Astrocyte (in vitro differentiated cells and primary cell): ENCODE measurements at regions not wholly inside any gene's neighbourhood (a gene's known extent, or its start where the extent isn't known, plus 50 kb on each side); places are given as distances from the start of the nearest gene placed in this dataset.
A peak's percentile ranks its signal among the peaks of the same experiment; 100 is the strongest.

ENCODE experiments used
- DNase-seq: peaks from one replicate; pipeline ENCODE4 v3.0.0-alpha.2; 2010; ENCODE audit warnings: low read depth
- FAIRE-seq: peaks from 2 replicates; lab custom pipeline; 2011; peaks lifted over from hg19 to GRCh38; lab: Jason Lieb, UNC
- H2AFZ ChIP-seq: 2 replicates; pipeline ENCODE4 v1.6.0; 2012; ENCODE audit warnings: low read depth, low read length, inconsistent platforms
- H3K27ac ChIP-seq: 2 replicates; pipeline ENCODE4 v1.5.1; 2011; ENCODE audit warnings: low read depth, low read length, inconsistent platforms
- H3K27me3 ChIP-seq: 2 replicates; pipeline ENCODE4 v1.6.0; 2011; ENCODE audit warnings: low read length, inconsistent platforms; ENCODE audit not compliant: insufficient read depth
- H3K36me3 ChIP-seq: 2 replicates; pipeline ENCODE4 v1.5.1; 2011; ENCODE audit warnings: low read length, inconsistent platforms; ENCODE audit not compliant: insufficient read depth
- H3K4me1 ChIP-seq: 2 replicates; pipeline ENCODE4 v1.5.1; 2011; ENCODE audit warnings: low read length, inconsistent platforms; ENCODE audit not compliant: insufficient read depth
- H3K4me2 ChIP-seq: 2 replicates; pipeline ENCODE4 v1.6.0; 2012; ENCODE audit warnings: low read length, inconsistent platforms
- H3K4me3 ChIP-seq: 2 replicates; pipeline ENCODE4 v1.5.1; 2011; ENCODE audit warnings: low read depth, mild to moderate bottlenecking, low read length, inconsistent platforms; ENCODE audit not compliant: insufficient read depth
- H3K79me2 ChIP-seq: 2 replicates; pipeline ENCODE4 v1.6.0; 2012; ENCODE audit warnings: mild to moderate bottlenecking, low read length, inconsistent platforms; ENCODE audit not compliant: insufficient read depth
- H3K9ac ChIP-seq: 2 replicates; pipeline ENCODE4 v1.6.0; 2012; ENCODE audit warnings: mild to moderate bottlenecking, low read length, inconsistent platforms
- H3K9me3 ChIP-seq: 2 replicates; pipeline ENCODE4 v1.5.1; 2012; ENCODE audit warnings: low read depth, mild to moderate bottlenecking, low read length, inconsistent platforms; ENCODE audit not compliant: insufficient read depth
- H4K20me1 ChIP-seq: 2 replicates; pipeline ENCODE4 v1.6.0; 2012; ENCODE audit warnings: low read length, inconsistent platforms; ENCODE audit not compliant: insufficient read depth
- H3K27ac Mint-ChIP-seq: one replicate; pipeline ENCODE4 v1.8.0; 2021; ENCODE audit warnings: mild to moderate bottlenecking, mixed read lengths; ENCODE audit not compliant: unreplicated experiment
- H3K27me3 Mint-ChIP-seq: one replicate; pipeline ENCODE4 v1.8.0; 2021; ENCODE audit warnings: low read depth, mixed read lengths; ENCODE audit not compliant: unreplicated experiment
- H3K36me3 Mint-ChIP-seq: one replicate; pipeline ENCODE4 v1.8.0; 2021; ENCODE audit warnings: low read depth, mixed read lengths; ENCODE audit not compliant: unreplicated experiment
- H3K4me1 Mint-ChIP-seq: one replicate; pipeline ENCODE4 v1.8.0; 2021; ENCODE audit warnings: low read depth, mixed read lengths; ENCODE audit not compliant: unreplicated experiment
- H3K4me3 Mint-ChIP-seq: one replicate; pipeline ENCODE4 v1.8.0; 2021; ENCODE audit warnings: mild to moderate bottlenecking, moderate library complexity, mixed read lengths; ENCODE audit not compliant: unreplicated experiment
- H3K9me3 Mint-ChIP-seq: one replicate; pipeline ENCODE4 v1.8.0; 2021; ENCODE audit warnings: mild to moderate bottlenecking, mixed read lengths; ENCODE audit not compliant: unreplicated experiment
- CTCF ChIP-seq: IDR thresholded peaks from 2 replicates; pipeline ENCODE4 v1.5.1; 2011; ENCODE audit warnings: low read depth, mild to moderate bottlenecking, inconsistent platforms, low read length, moderate library complexity; ENCODE audit not compliant: insufficient read depth
- EZH2 ChIP-seq: IDR thresholded peaks from 2 replicates; pipeline ENCODE4 v1.6.1; 2012; ENCODE audit warnings: mild to moderate bottlenecking, low read length, inconsistent platforms; ENCODE audit not compliant: insufficient read depth

DNA sequence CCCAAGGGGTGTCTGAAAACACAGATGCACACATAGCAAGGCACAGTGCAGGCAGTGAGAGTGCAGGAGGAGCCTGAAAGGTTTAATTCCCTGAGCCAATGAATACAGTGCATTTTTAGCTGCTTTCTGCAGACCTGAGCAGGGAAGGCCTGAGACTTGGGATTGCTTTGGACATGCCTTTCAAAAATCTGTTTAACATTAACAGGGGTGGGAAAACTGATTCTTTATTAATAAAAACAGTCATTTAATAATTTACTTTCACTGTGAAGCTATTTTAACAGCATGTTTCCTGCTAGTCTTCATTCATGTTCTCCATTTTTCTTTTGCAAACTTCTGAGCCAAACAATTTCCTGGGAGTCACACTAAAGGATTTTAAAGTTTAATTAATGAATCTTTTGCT, 488.1 kb downstream of the SMARCA1 start:
- no peaks in the 10 kb centered on the region for H3K9me3 ChIP-seq
- no peaks in the 10 kb centered on the region for H3K9me3 Mint-ChIP-seq
- H2AFZ ChIP-seq, result no peak overlapping the region
- no peak overlapping the region for H3K4me3 Mint-ChIP-seq
- no peaks in the 10 kb centered on the region for H3K36me3 Mint-ChIP-seq
- H3K27me3 Mint-ChIP-seq, result no peaks in the 10 kb centered on the region
- no peak overlapping the region for H3K9ac ChIP-seq
- H3K27ac Mint-ChIP-seq, result no peak overlapping the region
- FAIRE-seq (no peak), DNase-seq (no peak)
- no peaks in the 10 kb centered on the region for H3K4me1 Mint-ChIP-seq
- no peaks in the 10 kb centered on the region for H3K36me3 ChIP-seq
- no peaks in the 10 kb centered on the region for H3K79me2 ChIP-seq
- no peak overlapping the region for H3K4me2 ChIP-seq
- no peaks in the 10 kb centered on the region for H4K20me1 ChIP-seq
- no peaks in the 10 kb centered on the region for H3K4me1 ChIP-seq
- no peaks in the 10 kb centered on the region for H3K27me3 ChIP-seq
- TF ChIP-seq EZH2, result no peak
- TF ChIP-seq CTCF, result no peak
- no peak overlapping the region for H3K4me3 ChIP-seq
- no peak overlapping the region for H3K27ac ChIP-seq

DNA sequence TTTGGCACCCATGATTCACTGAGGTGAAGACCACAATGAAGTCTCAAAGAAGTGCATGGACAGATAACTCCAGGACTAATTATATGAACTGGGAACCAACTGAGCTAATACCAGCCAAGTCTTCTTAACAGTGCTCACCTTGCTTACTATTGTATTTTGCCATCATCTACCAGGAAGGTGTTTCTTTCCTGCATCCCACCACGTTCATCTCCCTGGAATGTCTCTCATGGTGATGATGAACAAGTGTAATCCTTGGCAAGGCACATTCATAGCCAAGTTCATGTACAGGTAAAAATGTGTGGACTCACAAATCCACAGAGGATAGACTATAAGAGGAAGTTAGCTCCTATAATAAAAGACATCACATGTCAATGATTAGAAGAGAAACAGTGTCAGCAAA, 489.1 kb downstream of the SMARCA1 start:
- Histone ChIP-seq H4K20me1 (no peaks in the 10 kb centered on the region), H3K9ac (no peak overlapping the region), H3K27me3 (no peaks in the 10 kb centered on the region), H3K4me3 (no peak overlapping the region), H3K27ac (no peak overlapping the region), H3K4me2 (no peak overlapping the region), H3K36me3 (no peaks in the 10 kb centered on the region), H3K79me2 (no peaks in the 10 kb centered on the region), H3K9me3 (no peaks in the 10 kb centered on the region), H2AFZ (no peak overlapping the region), H3K4me1 (no peaks in the 10 kb centered on the region)
- TF ChIP-seq EZH2 (no peak), CTCF (no peak)
- H3K36me3 Mint-ChIP-seq, result no peaks in the 10 kb centered on the region
- H3K9me3 Mint-ChIP-seq, result no peaks in the 10 kb centered on the region
- no peak overlapping the region for H3K4me3 Mint-ChIP-seq
- FAIRE-seq (peak; percentile 32), DNase-seq (no peak)
- H3K27ac Mint-ChIP-seq, result no peak overlapping the region
- H3K27me3 Mint-ChIP-seq, result no peaks in the 10 kb centered on the region
- H3K4me1 Mint-ChIP-seq, result no peaks in the 10 kb centered on the region

GRCh38 chrX:129026202-129026601, 497.1 kb downstream of the SMARCA1 start:
- no peak overlapping the region for H2AFZ ChIP-seq
- H3K27me3 ChIP-seq, result no peaks in the 10 kb centered on the region
- H3K27ac ChIP-seq, result no peak overlapping the region
- no peaks in the 10 kb centered on the region for H3K4me1 Mint-ChIP-seq
- no peaks in the 10 kb centered on the region for H3K4me1 ChIP-seq
- no peak overlapping the region for H3K4me2 ChIP-seq
- no peak overlapping the region for H3K4me3 ChIP-seq
- no peak overlapping the region for H3K9ac ChIP-seq
- H4K20me1 ChIP-seq, result no peaks in the 10 kb centered on the region
- no peaks in the 10 kb centered on the region for H3K27me3 Mint-ChIP-seq
- no peak overlapping the region for H3K4me3 Mint-ChIP-seq
- no peaks in the 10 kb centered on the region for H3K36me3 Mint-ChIP-seq
- no peaks in the 10 kb centered on the region for H3K9me3 ChIP-seq
- DNase-seq (no peak), FAIRE-seq (peak; percentile 52)
- no peaks in the 10 kb centered on the region for H3K36me3 ChIP-seq
- H3K79me2 ChIP-seq, result no peaks in the 10 kb centered on the region
- TF ChIP-seq EZH2 (no peak), CTCF (no peak)
- H3K9me3 Mint-ChIP-seq, result no peaks in the 10 kb centered on the region
- no peak overlapping the region for H3K27ac Mint-ChIP-seq
